Ovary (tissue), 7 donors: ENCODE measurements at regions not wholly inside any gene's neighbourhood (a gene's known extent, or its start where the extent isn't known, plus 50 kb on each side); places are given as distances from the start of the nearest gene placed in this dataset.
"Not testable (repeated sequence)": the region's sequence is repeated elsewhere in the genome, so short reads cannot be mapped to it uniquely, and the experiment has no call there.

Experiments used
- DNase-seq, 5 donors: peaks; one replicate each; pipeline ENCODE4 v3.0.0-alpha.2; 2019 to 2020
- H3K27ac ChIP-seq, 2 donors: fragments of 200-600 bp; one replicate each; pipeline versions ENCODE4 v1.5.1 to v1.8.0; 2019 to 2022
- H3K27me3 ChIP-seq: fragments of 200-600 bp; one replicate; pipeline ENCODE4 v1.8.0; 2022
- H3K36me3 ChIP-seq: fragments of 200-600 bp; sonication (generic); one replicate; pipeline ENCODE4 v1.5.1; 2019
- H3K4me1 ChIP-seq: one replicate; pipeline ENCODE4 v1.8.1; 2013; ENCODE audit warnings: mild to moderate bottlenecking, moderate library complexity; ENCODE audit not compliant: insufficient read depth
- H3K4me3 ChIP-seq: fragments of 200-600 bp; sonication (generic); one replicate; pipeline ENCODE4 v1.5.1; 2017
- H3K9me3 ChIP-seq, 2 donors: fragments of 200-600 bp in 1 of 2; sonication (generic) in 1 of 2; one replicate each; pipeline versions ENCODE4 v1.5.1 to v1.8.1; 2013 to 2019; ENCODE audit warnings: mild to moderate bottlenecking in 1 of 2, moderate library complexity in 1 of 2
- CTCF ChIP-seq, 3 donors: fragments of 450-650 bp in 2 of 3; fragments of 200-600 bp in 1 of 3; IDR thresholded peaks; one replicate each; pipeline versions ENCODE4 v1.5.1 to v1.8.0; 2016 to 2022; ENCODE audit warnings: antibody characterized with exemption in 3 of 3, mild to moderate bottlenecking in 1 of 3
- EP300 ChIP-seq: sonication (generic); formaldehyde crosslinking; IDR thresholded peaks from one replicate; pipeline ENCODE4 v1.6.1; 2017; ENCODE audit warnings: antibody characterized with exemption
- POLR2A ChIP-seq: fragments of 450-650 bp; IDR thresholded peaks from one replicate; pipeline ENCODE4 v1.6.1; 2017; ENCODE audit warnings: antibody characterized with exemption, mild to moderate bottlenecking, moderate library complexity
- WGBS, 3 donors: extraction: QIAGEN DNeasy Blood & Tissue Kit in 1 of 3; methylation state at CpG; one replicate each; pipeline versions ENCODE4 v1.1.5 to v1.1.7; 2013 to 2017; 5-methylcytosine and 5-hydroxymethylcytosine counted together
- intact Hi-C, 4 donors: fragments of 100-400 bp; cut with DNase I; formaldehyde crosslinking; loops; one replicate each; pipeline versions ENCODE4 v1.11.0 to v1.15.1; 2022 to 2023
- donor health status: DM: no; HTN: no; CAD: no; lungs with moderate emphysema.
- donor health status: DM: no; HTN: no; CAD: no.
- donor health status: Bipolar disorder and iron deficiency.
- donor health status: DM: no; HTN: no; CAD: no.
- donor health status: DM: yes; HTN: yes; CAD: no.

GRCh38 chr12:85626784-85627171 is 209.4 kb downstream of the RASSF9 start:
- Histone ChIP-seq H3K27ac (no peak overlapping the region), H3K36me3 (no peaks in the 10 kb centered on the region), H3K9me3 (no peaks in the 10 kb centered on the region), H3K4me3 (no peak overlapping the region), H3K4me1 (no peaks in the 10 kb centered on the region), H3K27me3 (no peaks in the 10 kb centered on the region)
- intact Hi-C loops: no loop called here
- DNase-seq: no peak
- 13 to 39% (median 28%) methylated on average over 1 of the region's 1 CpG for WGBS, 3 donors
- TF ChIP-seq EP300 (no peak), POLR2A (no peak), CTCF (IDR thresholded peaks at IDR 0.05) (no peak)

GRCh38 chr12:85627584-85627983 is 208.6 kb downstream of the RASSF9 start:
- 61 to 83% (median 79%) methylated on average over 2 of the region's 2 CpGs for WGBS, 3 donors
- no peaks in the 10 kb centered on the region for H3K36me3 ChIP-seq
- no peak for DNase-seq
- H3K27ac ChIP-seq: no peak overlapping the region
- no peaks in the 10 kb centered on the region for H3K27me3 ChIP-seq
- no peak overlapping the region for H3K4me3 ChIP-seq
- TF ChIP-seq CTCF (IDR thresholded peaks at IDR 0.05) (no peak), EP300 (no peak), POLR2A (no peak)
- intact Hi-C loops: no loop called here
- no peaks in the 10 kb centered on the region for H3K4me1 ChIP-seq
- no peaks in the 10 kb centered on the region for H3K9me3 ChIP-seq

GRCh38 chr12:85628562-85628961 is 207.6 kb downstream of the RASSF9 start:
- H3K9me3 ChIP-seq, H3K4me3 ChIP-seq, intact Hi-C loops, H3K27me3 ChIP-seq, H3K36me3 ChIP-seq, H3K4me1 ChIP-seq, H3K27ac ChIP-seq, DNase-seq: not testable (repeated sequence)
- WGBS, 3 donors: 92 to 98% (median 96%) methylated on average over 2 of the region's 2 CpGs

- Histone ChIP-seq H3K4me1 (no peaks in the 10 kb centered on the region), H3K4me3 (no peak overlapping the region), H3K9me3 (no peaks in the 10 kb centered on the region), H3K36me3 (no peaks in the 10 kb centered on the region), H3K27ac (no peak overlapping the region), H3K27me3 (no peaks in the 10 kb centered on the region)
- no peak for TF ChIP-seq EP300
- TF ChIP-seq CTCF (IDR thresholded peaks at IDR 0.05): no peak
- no peak for TF ChIP-seq POLR2A
- no peak for DNase-seq
- WGBS, 3 donors: 88 to 91% (median 89%) methylated on average over 2 of the region's 2 CpGs
- intact Hi-C loops: no loop called here
Observed at GRCh38 chr12:85630851-85631250, 205.4 kb downstream of the RASSF9 start.

GRCh38 chr12:85632390-85632789 is 203.8 kb downstream of the RASSF9 start:
- H3K27me3 ChIP-seq: no peaks in the 10 kb centered on the region
- H3K4me3 ChIP-seq: no peak overlapping the region
- no peaks in the 10 kb centered on the region for H3K9me3 ChIP-seq
- WGBS, 3 donors: 6 to 8% (median 7%) methylated on average over 2 of the region's 2 CpGs
- H3K4me1 ChIP-seq: no peaks in the 10 kb centered on the region
- no peaks in the 10 kb centered on the region for H3K36me3 ChIP-seq
- TF ChIP-seq CTCF (IDR thresholded peaks at IDR 0.05) (no peak), POLR2A (no peak), EP300 (no peak)
- no peak overlapping the region for H3K27ac ChIP-seq
- DNase-seq: no peak
- intact Hi-C loops: no loop called here
